ENCODE measurements at regions not wholly inside any gene's neighbourhood (a gene's known extent, or its start where the extent isn't known, plus 50 kb on each side); places are given as distances from the start of the nearest gene placed in this dataset.

DNA sequence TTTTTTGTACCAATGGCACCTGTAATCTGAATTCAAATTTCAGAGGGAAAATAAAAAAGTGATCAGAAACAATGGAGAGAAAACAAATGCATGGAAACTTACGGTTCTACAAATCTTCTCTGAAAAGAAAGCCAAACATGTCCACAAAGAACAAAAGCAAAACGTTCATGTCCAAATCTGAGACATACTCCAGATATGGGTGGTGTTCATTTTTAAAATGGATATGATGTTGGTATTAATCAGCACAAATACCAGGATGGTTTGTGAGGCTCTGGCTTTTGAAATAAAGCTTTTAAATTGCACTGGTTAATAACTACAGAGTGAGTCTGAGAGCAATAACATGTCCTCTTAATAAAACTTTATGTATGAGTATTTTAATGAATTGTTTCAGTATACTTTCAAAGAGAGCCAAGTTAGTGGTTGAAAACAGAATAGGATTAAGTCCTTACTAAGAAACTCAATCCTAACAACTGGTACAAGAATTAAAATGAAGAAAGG lies 366.4 kb downstream of the INHBA start:
- no peak for DNase-seq

DNA sequence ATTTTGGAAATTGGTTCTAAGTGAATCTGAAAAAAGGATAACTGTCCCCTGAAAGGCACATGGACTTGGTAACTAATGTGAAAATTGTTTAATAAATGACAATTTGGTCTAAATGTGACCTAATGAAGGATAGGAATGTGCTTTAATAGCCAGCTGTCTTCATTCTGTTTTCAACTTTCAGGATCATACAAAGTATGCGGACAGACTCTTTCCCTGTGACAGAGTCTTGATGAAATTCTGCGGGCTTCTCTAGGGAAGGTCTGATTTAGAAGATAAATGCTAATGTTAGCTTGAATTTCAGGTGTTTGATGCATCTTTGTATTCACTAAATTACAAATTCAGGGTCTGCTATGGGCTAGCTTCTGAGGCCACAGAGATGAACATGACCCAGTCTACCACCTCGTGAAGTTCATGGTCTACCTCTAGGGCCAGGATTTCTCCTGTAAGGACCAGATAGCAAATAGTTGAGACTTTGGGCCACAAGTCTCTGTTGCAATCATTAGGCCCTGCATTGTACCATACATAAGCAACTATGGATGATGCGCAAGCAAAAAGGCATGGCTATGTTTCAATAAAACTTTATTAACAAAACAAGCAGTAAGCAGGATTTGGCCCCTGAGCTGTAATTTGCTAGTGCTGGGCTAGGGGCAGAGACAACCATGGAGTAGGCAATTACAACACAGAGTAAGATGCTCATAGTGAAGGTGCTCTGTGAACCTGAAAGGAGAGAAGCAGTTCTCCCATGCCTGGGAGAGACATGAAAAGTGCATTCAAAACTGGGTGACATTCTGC lies 368.6 kb downstream of the INHBA start:
- no peak for DNase-seq

DNA sequence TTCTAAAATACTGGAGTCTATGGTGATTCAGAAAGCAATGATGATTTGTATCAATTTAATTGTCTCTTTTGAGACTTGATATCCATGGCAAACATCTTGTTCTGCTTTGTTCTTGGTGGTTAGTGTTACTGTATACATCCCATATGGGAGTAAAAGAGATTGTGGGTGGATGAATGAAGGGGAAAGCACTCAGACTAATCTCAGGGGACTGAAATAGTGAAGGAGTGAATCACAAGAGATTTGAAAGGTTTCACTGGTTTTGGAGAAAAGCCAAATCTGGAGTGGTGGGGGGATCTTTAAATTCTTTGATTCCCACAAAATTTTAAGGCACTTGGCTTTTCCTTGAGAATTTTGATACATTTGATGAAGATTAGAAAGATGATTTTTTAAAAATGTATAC lies 369.4 kb downstream of the INHBA start:
- no peak for DNase-seq

DNA sequence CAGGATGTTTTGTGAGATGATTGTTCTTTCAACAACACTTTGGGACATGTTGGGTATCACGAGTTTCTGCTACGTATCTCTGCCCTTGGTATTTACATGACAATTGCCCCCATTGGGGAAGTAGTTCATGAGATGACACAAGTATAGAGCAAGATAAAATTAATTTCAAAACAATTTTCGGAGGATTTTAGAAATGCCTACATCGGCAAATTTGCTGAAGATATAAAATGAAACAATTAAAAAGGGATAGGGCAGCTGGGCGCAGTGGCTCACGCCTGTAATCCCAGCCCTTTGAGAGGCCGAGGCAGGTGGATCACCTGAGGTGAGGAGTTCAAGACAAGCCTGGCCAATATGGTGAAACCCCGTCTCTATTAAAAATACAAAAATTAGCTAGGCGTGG lies 371.7 kb downstream of the INHBA start:
- no peak for DNase-seq

DNA sequence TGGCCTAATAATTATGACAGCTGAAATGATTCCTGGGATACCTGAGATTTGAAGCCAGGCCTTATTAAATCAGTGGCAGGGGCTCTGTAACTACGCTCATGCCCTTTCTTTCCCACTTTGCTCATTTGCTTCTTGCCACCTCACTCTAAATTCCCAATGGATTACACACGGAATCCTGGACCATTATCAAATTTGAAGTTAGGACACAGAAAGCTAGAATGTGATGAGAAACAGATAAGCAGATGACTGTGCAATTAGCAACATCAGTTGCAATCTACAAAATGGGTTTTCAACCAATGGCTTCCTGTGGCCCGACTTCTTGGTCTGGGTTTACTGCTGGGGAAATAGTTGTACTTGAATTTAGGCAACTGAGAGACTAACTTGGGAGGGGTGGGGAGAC lies 374.3 kb downstream of the INHBA start:
- no peak for DNase-seq

DNA sequence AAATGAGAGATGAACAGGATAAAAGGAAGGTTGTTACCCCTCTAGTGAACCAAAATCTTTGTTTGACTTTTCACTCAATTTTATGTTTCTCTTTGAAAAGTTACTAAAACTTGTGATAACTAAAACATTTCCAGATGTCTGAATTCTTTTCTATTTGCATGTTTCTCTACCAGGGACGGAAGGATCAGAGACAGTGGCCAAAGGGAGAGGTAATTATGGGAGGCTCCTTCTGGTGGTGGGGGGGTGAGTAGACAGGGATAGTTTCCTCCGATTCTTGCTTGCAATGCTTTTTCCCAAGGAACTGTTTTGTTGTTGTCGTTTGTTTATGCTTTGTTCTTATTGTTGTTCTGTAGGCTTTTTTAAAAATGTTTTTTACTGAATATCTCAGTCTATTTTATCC lies 374.8 kb downstream of the INHBA start:
- DNase-seq = no peak

DNA sequence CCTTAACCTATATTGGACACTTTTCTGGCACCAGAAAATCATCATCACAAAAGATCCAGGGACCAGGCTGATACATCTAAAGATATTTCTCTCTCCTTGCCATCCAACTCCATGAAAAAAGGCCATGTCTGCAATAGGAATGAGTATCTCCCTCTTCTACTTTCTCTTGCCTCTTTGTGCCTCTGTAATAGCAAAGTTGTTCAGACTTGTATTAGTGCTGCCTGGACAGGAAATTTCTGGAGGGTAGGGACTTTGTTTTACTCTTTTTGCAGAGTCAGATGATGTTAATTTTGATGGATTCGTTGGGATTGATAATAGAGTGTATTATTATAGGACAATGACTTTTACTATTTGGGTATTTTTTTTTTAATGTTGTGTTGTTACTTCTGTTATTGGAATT lies 376.3 kb downstream of the INHBA start:
- no peak for DNase-seq

DNA sequence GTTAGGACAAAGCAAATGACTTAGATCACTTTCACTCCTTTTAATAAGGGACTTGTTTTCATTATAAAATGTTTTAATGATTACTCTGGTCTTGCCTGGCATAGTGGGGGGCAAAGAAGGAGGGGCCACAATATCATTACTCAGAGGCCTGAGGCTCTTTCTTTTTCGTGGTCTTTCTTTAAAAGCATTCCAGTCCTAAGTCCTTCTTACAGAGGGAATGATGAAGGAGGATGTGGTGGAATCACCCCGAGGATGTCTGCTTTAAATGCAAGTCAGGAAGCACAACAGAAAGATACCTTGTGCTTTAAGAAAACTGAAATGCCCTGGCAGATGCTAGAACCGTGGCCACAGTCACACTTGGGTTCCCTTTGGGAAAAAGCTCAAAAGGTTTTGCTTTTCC lies 379.1 kb downstream of the INHBA start:
- DNase-seq = no peak

DNA sequence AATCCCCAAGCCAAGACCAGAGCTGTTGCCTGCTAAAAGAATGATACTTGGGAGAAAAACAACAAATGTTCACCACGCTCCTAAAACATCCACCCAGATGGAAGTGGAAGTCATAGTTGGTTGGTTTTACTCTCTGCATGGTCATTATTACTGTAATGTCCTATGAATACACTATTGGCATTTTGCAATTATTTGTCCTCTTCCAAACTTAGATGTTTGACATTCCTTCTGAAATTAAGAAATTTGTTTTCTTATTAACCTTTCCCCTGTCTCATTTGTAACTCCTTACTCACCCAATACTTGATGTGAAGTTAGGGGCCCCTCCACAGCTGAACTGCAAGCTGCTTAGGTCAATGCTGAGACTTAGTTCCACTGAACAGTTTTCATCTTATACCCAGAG lies 383.3 kb downstream of the INHBA start:
- DNase-seq = no peak

DNA sequence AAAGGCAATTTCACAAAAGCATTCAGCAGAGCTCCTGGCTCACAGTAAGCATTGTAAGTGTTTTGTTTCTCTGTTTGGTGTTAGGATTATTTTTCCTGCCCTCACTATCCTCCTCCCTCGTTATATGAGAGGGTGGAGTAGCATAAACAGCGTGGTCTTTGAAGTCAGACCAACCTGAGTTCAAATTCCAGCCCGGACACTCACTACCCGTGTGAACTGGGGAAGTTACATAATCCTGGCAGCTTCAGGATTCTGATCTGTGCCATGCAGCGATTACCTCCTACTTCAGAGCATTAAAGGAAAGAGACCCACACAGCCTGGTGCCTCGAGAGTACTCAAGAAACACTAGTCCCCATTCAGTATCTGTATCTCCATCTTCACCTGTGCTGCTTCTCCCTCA lies 386.5 kb downstream of the INHBA start:
- no peak for DNase-seq

DNA sequence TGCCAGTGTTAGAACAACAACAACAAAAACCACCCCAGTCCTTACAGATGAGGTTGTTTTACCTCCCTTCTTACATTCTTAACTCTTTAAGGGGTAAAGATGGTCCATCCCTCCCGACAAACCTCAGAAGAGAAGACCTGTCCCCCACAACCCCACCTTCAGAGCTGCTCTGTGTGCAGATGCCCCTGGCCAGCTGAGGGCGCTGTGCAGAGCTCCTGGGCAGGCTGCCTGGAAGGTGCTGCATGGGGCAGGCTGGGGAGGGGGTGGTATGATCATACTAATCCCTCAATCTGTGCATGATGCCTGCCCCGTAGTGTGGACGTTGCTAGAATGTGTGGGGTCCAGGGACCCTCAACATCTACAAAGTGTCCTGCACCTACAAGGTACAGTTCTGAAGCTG lies 387.1 kb downstream of the INHBA start:
- no peak for DNase-seq

DNA sequence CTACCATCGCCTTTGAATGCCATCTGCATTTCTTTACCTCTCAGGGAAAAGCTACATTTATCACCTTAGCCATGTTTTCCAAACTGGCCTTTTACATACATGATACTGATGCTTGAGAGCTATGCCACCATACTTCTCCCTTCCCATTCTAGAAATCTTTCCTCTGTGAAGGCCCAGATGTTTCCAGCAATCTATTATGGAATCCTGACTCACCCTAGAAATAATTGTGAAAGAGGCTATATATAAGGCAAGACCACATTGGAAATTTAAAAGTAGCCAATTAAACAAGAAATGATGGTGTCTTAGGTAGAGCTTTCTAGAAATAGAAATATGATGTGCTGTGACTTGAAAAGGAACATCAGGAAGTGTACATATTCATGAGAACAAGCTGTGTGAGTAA lies 389.7 kb downstream of the INHBA start:
- DNase-seq = no peak

DNA sequence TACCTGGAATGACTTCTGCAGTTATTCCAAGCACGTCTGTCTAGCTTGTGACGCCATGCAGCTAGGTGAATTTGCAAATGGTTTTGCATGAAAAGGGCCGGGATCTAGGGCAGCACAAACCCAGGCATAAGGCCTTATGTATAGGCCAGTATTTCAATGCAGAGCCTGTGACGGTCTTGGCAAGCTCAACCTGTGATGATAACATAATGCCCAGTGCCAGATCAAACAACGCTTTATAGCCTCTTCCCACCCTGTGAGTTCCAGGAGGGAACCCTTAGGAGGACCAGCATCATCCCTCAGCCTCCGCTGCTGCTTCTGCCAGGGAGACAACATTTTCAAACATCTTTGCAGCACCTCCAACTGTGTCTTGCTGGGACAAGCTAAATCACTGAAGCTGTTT lies 390.7 kb downstream of the INHBA start:
- DNase-seq = no peak

DNA sequence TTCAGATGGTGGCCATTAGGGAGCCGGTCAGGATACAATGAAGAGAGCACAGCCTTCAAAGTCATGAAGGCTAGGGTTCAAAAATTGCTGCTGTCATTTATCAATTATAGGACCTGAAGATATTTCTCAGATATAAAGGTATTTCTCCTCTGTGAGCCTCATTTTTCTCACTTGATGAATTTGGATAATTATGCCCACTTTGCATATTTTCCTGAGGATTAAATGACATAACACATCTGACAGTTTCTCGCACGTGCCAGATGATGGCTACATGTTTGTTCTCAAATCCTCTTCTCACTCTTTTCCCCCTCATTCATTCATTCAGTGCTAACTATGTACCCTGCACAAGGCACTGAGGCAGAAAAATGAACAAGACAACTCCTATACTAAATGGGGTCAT lies 391.6 kb downstream of the INHBA start:
- DNase-seq = no peak

DNA sequence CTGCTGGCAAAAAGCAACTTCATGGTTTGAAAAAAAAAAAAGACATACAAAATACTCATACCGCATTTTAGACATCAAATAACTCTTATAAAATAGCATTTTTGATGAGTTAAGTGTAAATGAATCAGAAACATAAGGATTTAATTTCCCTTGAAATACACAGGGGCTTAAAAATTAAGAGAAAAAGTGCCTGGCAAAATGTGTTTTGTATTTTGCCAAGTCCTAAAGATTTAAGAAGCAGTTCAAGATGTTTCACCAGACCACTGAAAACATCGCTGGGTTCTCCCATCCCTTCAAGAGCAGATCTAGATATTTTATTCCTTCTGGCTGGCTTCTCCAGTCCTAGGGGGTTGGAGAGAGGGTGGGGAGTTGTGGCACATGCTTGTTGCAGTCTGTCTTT lies 396.4 kb downstream of the INHBA start:
- no peak for DNase-seq

DNA sequence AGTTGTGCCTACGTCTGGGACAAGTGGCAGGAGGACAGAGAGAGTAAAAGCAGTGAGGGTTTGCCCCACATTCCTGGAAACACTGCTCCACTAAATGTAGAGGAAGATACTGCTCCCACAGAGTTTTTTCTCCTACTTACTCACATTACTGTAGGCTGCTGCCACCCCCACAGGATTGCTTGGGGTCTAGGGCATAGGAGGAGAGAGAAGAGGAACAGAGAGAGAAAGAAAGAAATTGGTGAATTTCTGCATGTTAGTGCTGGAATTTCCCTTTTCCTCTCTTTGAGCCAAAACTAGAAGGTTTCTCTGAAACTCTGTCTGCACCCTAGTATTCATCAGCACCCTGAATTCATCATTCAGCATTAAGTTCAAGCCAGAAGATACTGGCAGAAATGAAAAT lies 397.9 kb downstream of the INHBA start:
- DNase-seq = no peak

DNA sequence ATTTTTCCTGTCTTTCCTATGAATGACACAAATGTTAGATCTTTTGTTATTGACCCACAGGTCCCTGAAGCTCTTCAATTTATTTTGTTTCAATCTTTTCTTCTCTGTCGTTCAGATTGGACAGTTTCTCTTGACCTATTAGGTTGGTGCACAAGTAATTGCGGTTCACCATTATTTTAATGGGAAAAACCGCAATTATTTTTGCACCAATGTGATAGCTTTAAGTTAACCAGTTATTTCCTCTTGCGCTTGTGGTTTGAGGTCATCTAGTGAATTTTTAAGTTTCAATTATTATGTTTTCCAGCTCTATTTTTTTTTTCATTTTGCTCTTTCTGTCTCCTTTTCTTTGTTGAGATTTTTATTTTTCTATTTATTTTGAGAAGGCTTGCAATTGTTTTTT lies 399.2 kb downstream of the INHBA start:
- no peak for DNase-seq

DNA sequence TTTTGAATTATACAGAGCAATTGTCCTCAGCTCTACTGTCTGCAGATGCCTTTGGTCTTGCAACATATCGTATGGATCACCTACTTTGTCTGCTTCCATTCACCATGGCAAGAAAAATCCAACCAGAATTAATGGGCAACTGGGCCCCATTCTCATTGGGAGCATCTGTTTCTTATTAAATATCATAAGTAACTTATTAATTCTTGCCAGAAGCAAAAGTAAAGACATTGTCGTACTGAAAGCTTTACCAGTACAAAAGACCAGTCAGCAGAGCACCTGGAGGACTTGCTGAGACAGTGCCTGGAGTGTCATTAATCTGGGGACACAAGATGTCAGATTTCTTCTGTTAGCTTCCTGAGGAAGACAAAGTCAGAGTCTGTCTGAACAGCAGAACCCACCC lies 404.5 kb downstream of the INHBA start:
- no peak for DNase-seq

DNA sequence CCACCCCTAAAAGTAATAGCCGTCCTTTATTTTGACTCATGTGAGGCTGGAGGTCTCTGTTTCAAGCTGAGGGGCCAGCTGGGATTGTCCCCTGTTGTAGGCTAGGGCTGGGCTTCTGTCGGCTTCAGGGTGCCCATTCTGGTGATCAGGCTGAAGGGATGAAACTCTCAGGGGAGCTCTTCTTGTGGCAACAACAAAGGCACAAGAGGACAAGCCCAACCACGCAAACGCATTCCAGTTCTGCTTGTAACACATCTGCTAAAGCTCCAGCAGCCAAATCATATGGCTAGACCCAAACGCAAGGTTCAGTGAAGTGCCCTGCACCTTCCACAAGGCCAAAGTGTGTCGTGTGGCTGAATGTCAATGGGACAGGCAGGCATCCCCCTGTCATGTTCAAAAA lies 405.7 kb downstream of the INHBA start:
- DNase-seq = no peak

DNA sequence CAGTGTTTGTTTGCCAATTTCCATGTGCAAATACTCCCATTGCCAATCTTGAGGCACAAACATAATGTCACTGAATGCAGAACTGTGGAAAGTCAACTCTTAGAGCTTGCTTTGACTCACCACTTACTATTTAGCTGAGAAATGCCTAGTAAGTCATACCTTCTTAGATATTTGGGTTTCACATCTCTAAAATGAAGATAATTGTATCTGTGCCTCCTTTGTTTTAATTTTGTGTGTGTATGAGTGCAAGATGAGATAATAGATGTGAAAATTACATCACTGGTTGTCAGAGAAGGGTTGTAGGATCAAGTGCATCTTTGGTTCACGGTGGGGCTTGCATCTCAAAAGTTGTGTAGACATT lies 407.5 kb downstream of the INHBA start:
- no peak for DNase-seq

DNA sequence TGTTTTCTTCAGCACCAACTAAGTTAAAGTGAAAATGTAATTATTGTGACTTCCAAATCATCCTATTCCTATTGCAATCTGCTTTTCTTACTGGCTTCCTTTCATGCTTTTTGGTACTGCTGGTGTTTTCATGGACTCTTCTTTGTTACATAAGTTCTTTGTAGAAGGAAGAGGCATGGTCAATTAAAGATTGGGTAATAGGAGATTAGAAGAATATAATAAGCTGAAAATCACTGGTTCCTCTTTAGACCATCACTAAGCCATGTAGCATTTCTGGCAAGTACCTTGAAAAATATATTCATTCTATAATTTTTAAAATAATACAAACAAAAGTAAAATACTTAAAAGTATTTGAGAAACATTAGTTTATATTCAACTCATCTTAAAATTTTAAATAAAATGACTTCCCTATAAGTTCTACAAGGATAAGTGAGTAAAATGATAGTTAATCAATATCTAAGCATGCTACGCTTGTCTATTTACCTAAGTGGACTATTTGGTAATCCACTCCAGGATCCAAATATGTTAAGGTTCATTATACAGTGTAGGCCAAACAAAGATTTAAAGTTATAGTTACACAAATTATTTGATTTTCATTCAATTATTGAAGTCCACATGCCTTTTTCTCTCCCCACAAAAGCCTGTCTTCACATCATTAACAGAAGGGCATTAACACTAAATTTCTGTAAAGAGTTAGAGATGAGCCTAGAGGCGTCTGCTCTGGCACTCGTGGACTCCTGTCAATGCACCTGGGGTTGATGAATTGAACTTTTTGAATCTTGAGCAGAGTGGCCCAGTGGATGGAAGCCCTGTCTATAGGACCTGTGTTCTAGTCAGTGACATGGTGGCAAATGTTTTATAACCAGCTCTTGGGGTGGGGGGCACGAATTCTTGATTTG lies 408.1 kb downstream of the INHBA start:
- DNase-seq = no peak

DNA sequence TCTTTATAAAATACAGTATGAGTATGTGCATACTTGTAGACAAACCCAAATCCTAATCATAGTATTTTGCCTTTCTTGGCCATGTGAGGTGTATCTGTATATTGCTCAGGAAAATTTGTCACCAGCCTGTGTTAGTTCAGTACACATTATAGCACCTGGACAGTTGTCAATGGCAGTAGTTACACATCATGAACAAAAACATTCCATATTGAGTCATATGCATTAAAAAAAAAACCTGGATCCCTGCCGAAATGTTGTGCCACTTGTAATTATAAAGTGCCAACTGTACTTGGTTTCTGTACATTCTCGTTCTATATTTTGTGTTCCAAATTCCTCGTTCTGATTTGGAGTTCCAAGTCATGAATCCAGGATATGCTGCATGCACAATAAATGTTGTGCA lies 410.4 kb downstream of the INHBA start:
- no peak for DNase-seq

DNA sequence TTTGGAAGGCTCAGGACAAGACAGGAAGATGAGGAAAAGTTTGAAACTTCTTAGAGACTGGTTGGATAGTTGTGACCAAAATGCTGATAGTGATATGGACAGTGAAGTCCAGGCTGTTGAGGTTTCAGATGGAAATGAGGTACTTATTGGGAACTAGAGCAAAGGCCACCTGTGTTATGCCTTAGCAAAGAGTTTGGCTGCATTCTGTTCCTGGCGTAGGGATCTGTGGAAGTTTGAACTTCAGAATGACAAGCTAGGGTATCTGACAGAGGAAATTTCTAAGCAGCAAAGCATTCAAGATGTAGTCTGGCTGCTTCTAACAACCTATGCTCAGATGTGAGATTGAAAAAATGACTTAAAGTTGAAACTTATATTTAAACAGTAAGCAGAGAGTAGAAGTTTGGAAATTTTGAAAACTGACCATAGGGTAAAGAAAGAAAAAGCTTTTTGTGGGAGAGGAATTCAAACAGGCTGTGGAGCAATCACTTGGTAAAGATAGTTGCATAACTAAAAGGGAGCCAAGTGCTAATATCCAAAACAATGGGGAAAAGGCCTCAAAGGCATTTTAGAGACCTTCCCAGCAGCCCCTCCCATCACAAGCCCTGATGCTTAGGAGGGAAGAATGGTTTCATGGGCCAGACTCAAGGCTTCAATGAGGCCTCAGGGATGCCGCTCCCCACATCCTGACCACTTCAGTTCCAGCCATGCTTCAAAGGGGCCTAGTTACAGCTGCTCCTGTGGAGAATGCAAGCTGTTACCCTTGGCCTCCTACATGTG lies 415.1 kb downstream of the INHBA start:
- DNase-seq = no peak

DNA sequence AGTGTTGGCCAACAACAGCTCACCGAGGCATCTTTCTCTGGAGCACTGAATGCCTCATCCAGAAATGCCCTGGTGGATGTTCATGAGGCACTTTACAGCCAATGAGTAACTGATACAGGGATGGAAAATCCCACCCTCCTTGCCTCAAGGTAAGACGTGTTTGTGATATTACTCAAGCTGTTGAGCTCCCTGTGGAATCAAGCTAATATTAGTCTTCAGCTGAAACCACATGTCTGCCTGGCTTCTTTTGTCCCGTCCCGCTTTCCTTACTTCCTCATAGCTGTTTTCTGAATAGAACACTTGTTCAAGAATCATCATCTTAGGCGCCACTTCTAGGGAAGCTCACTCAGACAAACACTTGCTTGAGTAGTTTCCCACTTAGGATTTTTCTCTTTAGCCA lies 422.4 kb downstream of the INHBA start:
- DNase-seq = no peak

All from NCI-H2081 (cell line).